Hepatocyte (in vitro differentiated cells): ENCODE measurements at regions not wholly inside any gene's neighbourhood (a gene's known extent, or its start where the extent isn't known, plus 50 kb on each side); places are given as distances from the start of the nearest gene placed in this dataset.

ENCODE experiments used
- CTCF ChIP-seq: fragments of 200-600 bp; sonication (generic); IDR thresholded peaks from 2 replicates; pipeline ENCODE4 v1.5.1; 2016; ENCODE audit warnings: antibody characterized with exemption, mild to moderate bottlenecking; ENCODE audit not compliant: poor library complexity
- EZH2 ChIP-seq: fragments of 200-600 bp; sonication (generic); IDR thresholded peaks from 2 replicates; pipeline ENCODE4 v1.6.1; 2016; ENCODE audit warnings: antibody characterized with exemption, mild to moderate bottlenecking, borderline replicate concordance
- EZH2phosphoT487 ChIP-seq: fragments of 200-600 bp; sonication (generic); IDR thresholded peaks from one replicate; pipeline ENCODE4 v1.6.1; 2018; ENCODE audit warnings: antibody characterized with exemption, mild to moderate bottlenecking, low read depth, moderate library complexity; ENCODE audit not compliant: unreplicated experiment, severe bottlenecking

- TF ChIP-seq CTCF = no peak
- TF ChIP-seq EZH2 = no peak
- no peak for TF ChIP-seq EZH2phosphoT487
Observed at GRCh38 chr16:17986991-17987390, 349.5 kb downstream of the NPIPA8 start.
